T-helper 2 cell (primary cell): ENCODE measurements at regions not wholly inside any gene's neighbourhood (a gene's known extent, or its start where the extent isn't known, plus 50 kb on each side); places are given as distances from the start of the nearest gene placed in this dataset.
"Not testable (repeated sequence)": the region's sequence is repeated elsewhere in the genome, so short reads cannot be mapped to it uniquely, and the experiment has no call there.

Source experiments
- DNase-seq, 5 experiments: peaks; one replicate each; pipeline versions ENCODE4 v3.0.0 to v3.0.0-alpha.2; 2012 to 2022

- no peak for DNase-seq
Observed at GRCh38 chr10:90032519-90032918, 331.1 kb downstream of the KIF20B start.

GRCh38 chr10:90034862-90035261 lies 333.5 kb downstream of the KIF20B start:
- not testable (repeated sequence) for DNase-seq

GRCh38 chr10:90041585-90041984 lies 340.2 kb downstream of the KIF20B start:
- no peak for DNase-seq

- no peak for DNase-seq
Observed at GRCh38 chr10:90042075-90042474, 340.7 kb downstream of the KIF20B start.

DNA sequence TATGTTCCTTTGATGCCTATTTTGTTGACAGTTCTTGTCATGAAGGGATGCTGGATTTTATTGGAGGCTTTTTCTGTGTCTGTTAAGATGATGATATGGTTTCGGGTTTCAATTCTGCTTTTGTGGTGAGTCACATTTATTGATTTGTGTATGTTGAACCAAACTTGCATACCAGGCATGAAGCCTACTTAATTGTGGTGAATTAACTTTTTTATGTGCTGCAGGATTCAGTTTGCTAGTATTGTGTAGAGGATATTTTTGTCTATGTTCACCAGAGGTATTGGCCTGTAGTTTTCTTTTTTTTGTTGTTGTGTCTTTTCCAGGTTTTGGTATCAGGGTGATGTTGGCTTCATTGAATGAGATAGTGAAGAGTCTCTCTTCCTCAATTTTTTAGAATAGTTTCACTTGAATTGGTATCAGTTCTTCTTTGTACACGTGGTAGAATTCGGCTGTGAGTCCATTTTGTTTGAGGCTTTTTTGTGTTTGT lies 345.9 kb downstream of the KIF20B start:
- no peak for DNase-seq

GRCh38 chr10:90051053-90051452 lies 349.7 kb downstream of the KIF20B start:
- DNase-seq = no peak

GRCh38 chr10:90051474-90051873 lies 350.1 kb downstream of the KIF20B start:
- DNase-seq = peak in 1 of 5 experiments; percentile 1

GRCh38 chr10:90062786-90063185 lies 361.4 kb downstream of the KIF20B start:
- no peak for DNase-seq

DNA sequence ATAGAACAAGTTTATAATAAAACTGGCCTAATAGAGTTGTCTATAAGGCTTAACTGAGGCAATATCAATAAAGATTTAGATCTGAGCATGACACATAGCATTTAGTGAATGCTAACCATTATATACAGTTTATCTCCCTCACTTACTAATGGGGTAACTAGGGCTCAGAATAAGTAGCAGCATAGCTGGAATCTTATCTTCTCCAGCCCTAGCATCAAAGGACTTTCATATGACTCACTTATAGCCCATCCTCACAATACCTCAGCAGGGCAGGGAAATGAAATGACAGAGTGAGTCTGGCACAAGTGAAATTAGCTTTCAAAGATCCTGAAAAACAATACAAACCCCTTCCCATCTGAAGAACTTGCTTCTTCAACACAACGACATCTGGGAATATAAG lies 362.9 kb downstream of the KIF20B start:
- no peak for DNase-seq

DNA sequence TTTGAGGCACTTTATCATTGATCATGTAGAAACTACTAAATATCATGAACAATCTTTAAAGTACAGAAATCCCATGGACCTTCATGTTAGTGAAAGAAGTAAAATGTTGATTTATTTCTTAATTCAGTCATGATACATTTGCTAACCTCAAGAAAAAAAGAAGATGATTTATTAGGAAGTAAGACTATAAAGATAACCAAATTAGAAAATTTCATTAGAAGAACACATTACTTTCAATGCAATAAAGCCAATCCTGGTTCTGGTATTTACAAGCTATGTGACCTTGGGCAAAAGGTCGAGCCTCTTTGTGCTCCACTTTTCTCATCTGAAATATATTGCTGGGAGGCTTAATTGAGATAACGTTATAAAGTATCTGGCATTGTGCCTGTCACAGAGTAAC lies 365.0 kb downstream of the KIF20B start:
- no peak for DNase-seq

GRCh38 chr10:90075995-90076394 lies 374.6 kb downstream of the KIF20B start:
- DNase-seq = no peak

DNA sequence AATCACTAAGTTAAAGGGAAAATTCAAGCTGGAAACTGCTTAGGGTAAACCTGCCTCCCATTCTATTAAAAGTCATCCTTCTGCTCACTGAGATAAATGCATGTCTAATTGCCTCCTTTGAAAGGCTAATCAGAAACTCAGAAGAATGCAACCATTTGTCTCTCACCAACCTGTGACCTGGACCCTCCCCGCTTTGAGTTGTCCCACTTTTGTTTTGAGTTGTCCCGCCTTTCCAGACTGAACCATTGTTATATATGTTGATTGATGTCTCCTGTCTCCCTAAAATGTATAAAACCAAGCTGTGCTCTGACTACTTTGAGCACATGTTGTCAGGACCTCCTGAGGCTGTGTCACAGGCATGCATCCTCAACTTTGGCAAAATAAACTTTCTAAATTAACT lies 378.4 kb downstream of the KIF20B start:
- no peak for DNase-seq

DNA sequence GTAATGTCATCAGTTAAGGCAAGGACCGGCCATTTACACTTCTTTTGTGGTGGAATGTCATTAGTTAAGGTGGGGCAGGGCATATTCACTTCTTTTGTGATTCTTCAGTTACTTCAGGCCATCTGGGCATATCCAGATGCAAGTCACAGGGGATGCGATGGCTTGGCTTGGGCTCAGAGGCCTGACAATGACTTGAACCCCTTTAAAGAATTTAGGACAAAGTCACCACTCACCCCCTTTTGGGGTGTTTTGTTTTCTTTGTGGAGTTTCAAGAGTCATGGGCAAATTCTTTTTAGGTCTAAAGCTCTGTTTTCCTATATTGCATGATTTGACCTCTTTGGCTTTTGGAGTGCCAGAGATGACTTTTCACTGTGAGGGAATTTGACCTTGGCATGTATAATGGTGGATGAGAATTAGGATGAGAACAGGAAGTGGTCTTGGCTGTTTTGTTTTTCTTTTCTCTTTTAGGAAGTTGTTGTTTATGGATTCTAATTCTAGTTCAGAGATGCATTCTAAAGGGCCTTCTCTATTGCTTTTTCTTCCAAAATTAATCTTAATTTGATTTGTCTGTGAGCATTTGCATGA lies 385.3 kb downstream of the KIF20B start:
- DNase-seq = not testable (repeated sequence)

GRCh38 chr10:90087197-90088023 lies 386.0 kb downstream of the KIF20B start:
- peak in 1 of 5 experiments; percentile 1 for DNase-seq

- DNase-seq = no peak
Observed at GRCh38 chr10:90088024-90088317, 386.6 kb downstream of the KIF20B start.

GRCh38 chr10:90089719-90090118 lies 388.3 kb downstream of the KIF20B start:
- DNase-seq = no peak

DNA sequence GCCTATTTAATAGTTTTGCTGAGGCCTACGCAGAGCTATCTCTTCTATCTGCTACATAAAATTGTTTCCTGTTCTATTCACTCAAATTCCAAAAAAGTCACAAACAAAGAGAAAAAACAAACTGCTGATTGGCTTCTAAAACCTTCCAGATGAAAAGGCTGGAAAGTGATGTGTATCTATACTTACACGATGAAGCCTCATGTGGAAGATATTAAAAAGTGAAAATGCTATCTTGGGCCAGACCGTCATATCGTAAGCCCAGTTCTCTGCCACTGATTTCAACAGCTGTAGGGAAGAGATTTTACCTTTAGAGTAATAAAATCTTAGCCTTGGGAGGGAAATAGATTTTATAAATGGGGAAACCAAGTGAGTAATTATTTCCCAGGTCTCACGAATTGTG lies 394.8 kb downstream of the KIF20B start:
- DNase-seq = no peak

DNA sequence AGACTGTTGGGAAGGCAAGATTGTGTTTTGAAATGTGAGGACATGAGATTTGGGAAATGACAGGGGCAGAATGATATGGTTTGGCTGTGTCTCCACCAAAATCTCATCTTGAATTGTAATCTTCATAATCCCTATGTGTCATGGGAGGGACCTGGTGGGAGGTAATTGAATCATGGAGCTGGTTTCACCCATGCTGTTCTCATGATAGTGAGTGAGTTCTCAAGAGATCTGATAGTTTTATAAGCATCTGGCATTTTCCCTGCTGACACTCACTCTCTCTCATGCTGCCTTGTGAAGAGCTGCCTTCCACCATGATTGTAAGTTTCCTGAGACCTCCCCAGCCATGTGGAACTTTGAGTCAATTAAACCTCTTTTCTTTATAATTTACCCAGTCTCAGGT lies 406.2 kb downstream of the KIF20B start:
- not testable (repeated sequence) for DNase-seq

GRCh38 chr10:90111671-90112070 lies 410.3 kb downstream of the KIF20B start:
- DNase-seq = no peak

DNA sequence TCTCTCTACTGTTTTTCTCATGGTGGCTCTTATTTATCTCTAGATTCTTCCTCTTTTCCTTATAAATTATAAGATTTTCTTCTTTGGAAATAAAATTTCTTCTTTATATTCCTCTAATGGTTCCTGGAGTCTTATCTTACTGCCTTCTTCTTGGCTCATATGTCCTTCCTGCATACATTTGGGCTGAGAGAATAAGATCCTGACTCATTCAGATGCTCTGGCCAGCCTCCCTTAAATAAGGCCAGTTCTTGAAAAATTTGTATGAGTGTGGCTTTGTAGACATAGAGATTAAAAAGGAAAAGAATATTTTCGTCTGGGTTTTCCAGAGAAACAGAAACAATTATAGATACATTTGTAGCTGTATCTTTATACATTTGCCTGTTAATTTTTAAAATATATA lies 411.3 kb downstream of the KIF20B start:
- no peak for DNase-seq

- DNase-seq = not testable (repeated sequence)
Observed at GRCh38 chr10:90118567-90118966, 417.2 kb downstream of the KIF20B start.

DNA sequence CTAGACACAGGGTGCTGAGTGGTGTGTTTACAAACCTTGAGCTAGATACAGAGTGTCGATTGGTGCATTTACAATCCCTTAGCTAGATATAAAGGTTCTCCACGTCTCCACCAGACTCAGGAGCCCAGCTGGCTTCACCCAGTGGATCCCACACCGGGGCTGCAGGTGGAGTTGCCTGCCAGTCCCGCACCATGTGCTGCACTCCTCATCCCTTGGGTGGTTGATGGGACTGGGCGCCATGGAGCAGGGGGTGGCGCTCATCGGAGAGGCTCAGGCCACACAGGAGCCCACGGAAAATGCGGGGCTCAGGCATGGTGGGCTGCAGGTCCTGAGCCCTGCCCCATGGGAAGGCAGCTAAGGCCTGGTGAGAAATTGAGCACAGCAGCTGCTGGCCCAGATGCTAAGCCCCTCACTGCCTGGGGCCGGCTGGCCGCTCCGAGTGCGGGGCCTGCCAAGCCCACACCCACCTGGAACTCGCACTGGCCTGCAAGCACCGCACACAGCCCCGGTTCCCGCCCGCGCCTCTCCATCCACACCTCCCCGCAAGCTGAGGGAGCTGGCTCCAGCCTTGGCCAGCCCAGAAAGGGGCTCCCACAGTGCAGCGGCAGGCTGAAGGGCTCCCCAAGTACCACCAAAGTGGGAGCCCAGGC lies 418.4 kb downstream of the KIF20B start:
- not testable (repeated sequence) for DNase-seq

GRCh38 chr10:90125456-90126255 lies 424.3 kb downstream of the KIF20B start:
- peak in 1 of 5 experiments; percentile 1 for DNase-seq
